PC-3 (cell line): ENCODE measurements at regions not wholly inside any gene's neighbourhood (a gene's known extent, or its start where the extent isn't known, plus 50 kb on each side); places are given as distances from the start of the nearest gene placed in this dataset.

ENCODE experiments used
- ATAC-seq: fragments of 200-7000 bp; cut with Tn5 transposase; 2 replicates; pipeline ENCODE4 v1.9.1; 2020; ENCODE audit warnings: mild to moderate bottlenecking, moderate library complexity
- BruUV-seq: library from RNA; stranded (reverse); fragments of 400-500 nt; replicated peaks from 2 replicates; lab custom pipeline; 2021; lab: Mats Ljungman, UMichigan
- CTCF ChIA-PET: fragments of 300-600 bp; sonication (Branson Sonifier 250); formaldehyde crosslinking; loops from one replicate; lab custom pipeline; 2022; ENCODE audit warnings: antibody characterized with exemption; lab: Charles Lee
- POLR2A ChIA-PET: fragments of 300-600 bp; sonication (Branson Sonifier 250); formaldehyde crosslinking; loops from one replicate; lab custom pipeline; 2022; ENCODE audit warnings: antibody characterized with exemption; ENCODE audit not compliant: unreplicated experiment; lab: Charles Lee
- DNase-seq: peaks from one replicate; pipeline ENCODE4 v3.0.0-alpha.2; 2015
- H2AFZ ChIP-seq: fragments of 300-600 bp; sonication (generic); 2 replicates; pipeline ENCODE4 v1.6.0; 2016; ENCODE audit warnings: antibody characterized with exemption, low read length
- H3F3A ChIP-seq: fragments of 300-600 bp; sonication (generic); one replicate; pipeline ENCODE4 v1.6.0; 2017; ENCODE audit warnings: antibody characterized with exemption, low read length, control low read depth, mild to moderate bottlenecking; ENCODE audit not compliant: unreplicated experiment
- H3K27ac ChIP-seq: fragments of 300-600 bp; sonication (generic); 2 replicates; pipeline ENCODE4 v1.5.1; 2016; ENCODE audit warnings: mild to moderate bottlenecking, low read length
- H3K27me3 ChIP-seq: fragments of 300-600 bp; sonication (generic); 2 replicates; pipeline ENCODE4 v1.6.1; 2016; ENCODE audit warnings: low read length, mixed read lengths
- H3K36me3 ChIP-seq: fragments of 300-600 bp; sonication (generic); 2 replicates; pipeline ENCODE4 v1.6.1; 2016; ENCODE audit warnings: low read depth, mixed run types, low read length, mixed read lengths
- H3K4me1 ChIP-seq: fragments of 300-600 bp; sonication (generic); 2 replicates; pipeline ENCODE4 v1.5.1; 2016; ENCODE audit warnings: low read length; ENCODE audit not compliant: insufficient read depth
- H3K4me2 ChIP-seq: fragments of 300-600 bp; sonication (generic); 2 replicates; pipeline ENCODE4 v1.6.0; 2016; ENCODE audit warnings: low read length
- H3K4me3 ChIP-seq: fragments of 300-600 bp; sonication (generic); 2 replicates; pipeline ENCODE4 v1.5.1; 2016; ENCODE audit warnings: mild to moderate bottlenecking, low read length, mixed read lengths
- H3K79me2 ChIP-seq: fragments of 300-600 bp; sonication (generic); 2 replicates; pipeline ENCODE4 v1.6.1; 2017; ENCODE audit warnings: low read length, mixed read lengths
- H3K9ac ChIP-seq: fragments of 300-600 bp; sonication (generic); 2 replicates; pipeline ENCODE4 v1.6.0; 2016; ENCODE audit warnings: mild to moderate bottlenecking, low read length
- H3K9me2 ChIP-seq: fragments of 300-600 bp; sonication (generic); replicated peaks from 2 replicates; pipeline ENCODE4 v1.6.1; 2016; ENCODE audit warnings: mixed run types, low read length, mixed read lengths
- H3K9me3 ChIP-seq: fragments of 300-600 bp; sonication (generic); 2 replicates; pipeline ENCODE4 v1.6.1; 2016; ENCODE audit warnings: low read length, mixed read lengths
- H4K20me1 ChIP-seq: fragments of 300-600 bp; sonication (generic); 2 replicates; pipeline ENCODE4 v1.6.1; 2016; ENCODE audit warnings: low read length, mixed read lengths
- EZH2 ChIP-seq: fragments of 300-600 bp; sonication (generic); IDR thresholded peaks from one replicate; pipeline ENCODE4 v1.6.1; 2017; ENCODE audit warnings: antibody characterized with exemption, mild to moderate bottlenecking, low read length; ENCODE audit not compliant: unreplicated experiment
- EZH2phosphoT487 ChIP-seq: fragments of 300-600 bp; sonication (generic); IDR thresholded peaks from 2 replicates; pipeline ENCODE4 v1.6.1; 2018; ENCODE audit warnings: mild to moderate bottlenecking, antibody characterized with exemption, low read length, borderline replicate concordance
- intact Hi-C: fragments of 100-400 bp; cut with micrococcal nuclease; formaldehyde crosslinking; loops from 2 replicates; pipeline ENCODE4 v1.9.0; 2023
- TF ChIP-seq, protein P1 (sequence below): fragments of 300-600 bp; sonication (generic); conservative IDR thresholded peaks from 2 replicates; pipeline ENCODE4 v1.5.1; 2017; ENCODE audit warnings: antibody characterized with exemption, low read depth, mild to moderate bottlenecking, low read length

DNA sequence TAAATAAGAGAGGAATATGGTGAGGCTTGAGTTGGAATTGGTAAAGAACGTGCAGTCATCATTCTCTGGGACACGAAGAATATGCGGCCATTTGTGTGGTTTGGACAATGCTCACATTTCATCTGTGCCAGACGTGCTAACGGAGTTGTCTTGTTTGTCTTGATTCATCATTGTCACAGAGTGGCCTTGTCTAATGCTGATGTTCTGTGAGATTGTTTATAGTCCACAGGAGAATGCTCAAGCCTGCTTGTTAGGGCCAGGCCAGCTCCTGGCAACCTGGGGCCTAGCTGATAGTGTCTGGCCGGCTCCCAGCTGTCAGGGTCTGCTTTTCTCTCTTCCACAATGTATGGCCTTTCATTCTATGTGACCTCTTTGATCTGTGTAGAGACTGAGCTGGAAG, 384.7 kb downstream of the EDEM1 start:
- Histone ChIP-seq H3K9me3 (no peaks in the 10 kb centered on the region), H2AFZ (no peak overlapping the region), H3K9me2 (no peaks in the 10 kb centered on the region), H4K20me1 (no peaks in the 10 kb centered on the region), H3K9ac (no peak overlapping the region), H3K27ac (no peak overlapping the region), H3K4me3 (no peak overlapping the region), H3K36me3 (no peaks in the 10 kb centered on the region), H3K27me3 (no peaks in the 10 kb centered on the region), H3F3A (no peaks in the 10 kb centered on the region), H3K79me2 (no peaks in the 10 kb centered on the region), H3K4me2 (no peak overlapping the region), H3K4me1 (no peaks in the 10 kb centered on the region)
- ATAC-seq (no peak), DNase-seq (no peak)
- intact Hi-C loops, result no loop called here
- CTCF ChIA-PET, result no interaction called here
- POLR2A ChIA-PET, result no interaction called here
- no TSS peak for BruUV-seq
- TF ChIP-seq, protein P1, sequence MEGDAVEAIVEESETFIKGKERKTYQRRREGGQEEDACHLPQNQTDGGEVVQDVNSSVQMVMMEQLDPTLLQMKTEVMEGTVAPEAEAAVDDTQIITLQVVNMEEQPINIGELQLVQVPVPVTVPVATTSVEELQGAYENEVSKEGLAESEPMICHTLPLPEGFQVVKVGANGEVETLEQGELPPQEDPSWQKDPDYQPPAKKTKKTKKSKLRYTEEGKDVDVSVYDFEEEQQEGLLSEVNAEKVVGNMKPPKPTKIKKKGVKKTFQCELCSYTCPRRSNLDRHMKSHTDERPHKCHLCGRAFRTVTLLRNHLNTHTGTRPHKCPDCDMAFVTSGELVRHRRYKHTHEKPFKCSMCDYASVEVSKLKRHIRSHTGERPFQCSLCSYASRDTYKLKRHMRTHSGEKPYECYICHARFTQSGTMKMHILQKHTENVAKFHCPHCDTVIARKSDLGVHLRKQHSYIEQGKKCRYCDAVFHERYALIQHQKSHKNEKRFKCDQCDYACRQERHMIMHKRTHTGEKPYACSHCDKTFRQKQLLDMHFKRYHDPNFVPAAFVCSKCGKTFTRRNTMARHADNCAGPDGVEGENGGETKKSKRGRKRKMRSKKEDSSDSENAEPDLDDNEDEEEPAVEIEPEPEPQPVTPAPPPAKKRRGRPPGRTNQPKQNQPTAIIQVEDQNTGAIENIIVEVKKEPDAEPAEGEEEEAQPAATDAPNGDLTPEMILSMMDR, result no peak
- TF ChIP-seq EZH2phosphoT487, result no peak
- no peak for TF ChIP-seq EZH2

DNA sequence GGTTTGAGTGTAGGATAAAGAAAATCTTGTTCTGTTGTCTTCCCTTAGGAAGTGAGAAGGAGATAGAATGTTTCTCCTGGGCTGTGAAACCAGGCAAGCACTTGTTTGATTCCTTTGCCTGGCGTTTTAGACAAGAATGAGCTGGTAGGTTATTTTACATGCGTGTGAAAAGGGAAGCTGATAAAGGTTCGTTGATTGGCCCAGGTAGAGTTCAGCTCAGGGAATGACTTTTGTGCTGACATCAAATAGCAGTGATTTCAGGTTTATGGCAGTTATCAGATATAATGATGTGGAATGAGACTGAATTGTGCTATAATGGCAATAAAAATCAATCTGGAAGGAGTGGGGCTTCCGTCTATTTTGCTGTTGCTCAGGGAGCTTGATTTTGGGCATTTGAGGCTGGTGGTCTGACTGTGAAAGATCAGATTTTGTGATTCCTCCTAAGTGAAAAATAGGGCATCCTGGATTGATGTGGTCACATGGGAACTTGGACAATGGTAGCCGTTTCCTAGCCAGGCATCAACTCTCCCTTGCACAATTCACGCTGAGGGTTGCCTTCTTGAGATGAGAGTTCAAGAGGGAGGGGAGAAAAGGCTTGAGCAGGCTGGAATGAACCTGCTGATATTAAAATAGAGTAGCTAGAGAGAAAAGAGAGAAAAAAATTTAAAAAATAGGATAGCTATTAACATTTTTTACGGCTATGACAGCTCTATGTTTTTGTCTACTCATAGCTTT, 388.9 kb downstream of the EDEM1 start:
- Histone ChIP-seq H2AFZ (no peak overlapping the region), H3K9me3 (no peaks in the 10 kb centered on the region), H3K27me3 (no peaks in the 10 kb centered on the region), H3K9ac (no peak overlapping the region), H3F3A (no peaks in the 10 kb centered on the region), H3K4me1 (no peaks in the 10 kb centered on the region), H3K79me2 (no peaks in the 10 kb centered on the region), H3K27ac (no peak overlapping the region), H3K9me2 (no peaks in the 10 kb centered on the region), H3K4me3 (no peak overlapping the region), H3K4me2 (no peak overlapping the region), H4K20me1 (no peaks in the 10 kb centered on the region), H3K36me3 (no peaks in the 10 kb centered on the region)
- TF ChIP-seq, protein P1, result no peak
- TF ChIP-seq EZH2 (no peak), EZH2phosphoT487 (no peak)
- intact Hi-C loops, result no loop called here
- DNase-seq, result no peak
- ChIA-PET POLR2A (no interaction called here), CTCF (no interaction called here)
- BruUV-seq, result no TSS peak
- ATAC-seq, result no peak

DNA sequence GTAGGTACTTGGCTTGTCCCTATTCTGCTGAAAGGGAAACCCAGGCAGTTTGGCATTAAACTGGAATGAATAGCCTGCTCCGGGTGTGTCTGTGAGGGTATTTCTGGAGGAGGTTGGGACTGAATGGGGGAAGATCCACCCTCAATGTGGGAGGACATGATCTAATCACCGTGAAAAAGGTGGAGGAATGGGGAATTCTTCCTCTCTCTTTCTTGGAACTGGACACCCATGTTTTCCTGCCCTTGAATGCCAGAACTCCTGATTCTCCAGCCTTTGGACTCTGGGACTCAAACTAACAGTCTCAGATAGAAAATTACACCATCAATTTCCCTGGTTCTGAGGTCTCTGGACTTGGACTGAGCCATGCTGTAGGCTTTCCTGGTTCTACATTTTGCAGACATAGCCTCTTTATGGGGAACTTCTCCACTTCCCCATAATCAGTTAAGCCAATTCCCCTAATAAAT, 391.7 kb downstream of the EDEM1 start:
- Histone ChIP-seq H3K9ac (no peak overlapping the region), H2AFZ (no peak overlapping the region), H3F3A (no peaks in the 10 kb centered on the region), H4K20me1 (no peaks in the 10 kb centered on the region), H3K4me1 (peaks cover 6% of the 10 kb centered on the region; the same call in 1 of the 2 replicates), H3K9me3 (no peaks in the 10 kb centered on the region), H3K79me2 (no peaks in the 10 kb centered on the region), H3K27ac (no peak overlapping the region), H3K27me3 (no peaks in the 10 kb centered on the region; the same call in 1 of the 2 replicates), H3K36me3 (no peaks in the 10 kb centered on the region), H3K9me2 (no peaks in the 10 kb centered on the region), H3K4me2 (no peak overlapping the region), H3K4me3 (no peak overlapping the region)
- intact Hi-C loops, result no loop called here
- POLR2A ChIA-PET, result no interaction called here
- no TSS peak for BruUV-seq
- CTCF ChIA-PET, result no interaction called here
- ATAC-seq (no peak), DNase-seq (no peak)
- TF ChIP-seq EZH2phosphoT487 (no peak), EZH2 (no peak)
- TF ChIP-seq, protein P1, result no peak
